LHCN-M2 (cell line): ENCODE measurements at regions not wholly inside any gene's neighbourhood (a gene's known extent, or its start where the extent isn't known, plus 50 kb on each side); places are given as distances from the start of the nearest gene placed in this dataset.
"Not testable (repeated sequence)": the region's sequence is repeated elsewhere in the genome, so short reads cannot be mapped to it uniquely, and the experiment has no call there.

Experiments
- DNase-seq: peaks from one replicate; pipeline ENCODE4 v3.0.0-alpha.2; 2012; ENCODE audit warnings: low read depth

DNA sequence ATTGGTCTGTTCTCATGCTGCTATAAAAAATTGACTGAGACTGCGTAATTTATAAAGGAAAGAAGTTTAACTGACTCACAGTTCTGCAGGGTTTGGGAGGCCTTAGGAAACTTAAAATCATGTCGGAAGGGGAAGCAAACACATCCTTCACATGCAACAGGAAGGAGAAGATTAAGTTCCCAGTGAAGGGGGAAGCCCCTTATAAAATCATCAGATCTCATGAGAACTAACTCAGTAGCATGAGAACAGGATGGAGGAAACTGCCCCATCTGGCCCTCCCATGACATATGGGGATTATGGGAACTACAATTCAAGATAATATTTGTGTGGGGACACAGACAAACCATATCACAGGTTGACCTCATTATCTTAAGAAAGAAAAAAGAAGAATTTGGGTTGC lies 134.5 kb downstream of the PPP1R3A start:
- DNase-seq, result no peak

GRCh38 chr7:113783403-113783802 lies 135.4 kb downstream of the PPP1R3A start:
- no peak for DNase-seq

GRCh38 chr7:113775804-113776203 lies 143.0 kb downstream of the PPP1R3A start:
- DNase-seq, result no peak

GRCh38 chr7:113775401-113775800 lies 143.4 kb downstream of the PPP1R3A start:
- DNase-seq, result no peak

DNA sequence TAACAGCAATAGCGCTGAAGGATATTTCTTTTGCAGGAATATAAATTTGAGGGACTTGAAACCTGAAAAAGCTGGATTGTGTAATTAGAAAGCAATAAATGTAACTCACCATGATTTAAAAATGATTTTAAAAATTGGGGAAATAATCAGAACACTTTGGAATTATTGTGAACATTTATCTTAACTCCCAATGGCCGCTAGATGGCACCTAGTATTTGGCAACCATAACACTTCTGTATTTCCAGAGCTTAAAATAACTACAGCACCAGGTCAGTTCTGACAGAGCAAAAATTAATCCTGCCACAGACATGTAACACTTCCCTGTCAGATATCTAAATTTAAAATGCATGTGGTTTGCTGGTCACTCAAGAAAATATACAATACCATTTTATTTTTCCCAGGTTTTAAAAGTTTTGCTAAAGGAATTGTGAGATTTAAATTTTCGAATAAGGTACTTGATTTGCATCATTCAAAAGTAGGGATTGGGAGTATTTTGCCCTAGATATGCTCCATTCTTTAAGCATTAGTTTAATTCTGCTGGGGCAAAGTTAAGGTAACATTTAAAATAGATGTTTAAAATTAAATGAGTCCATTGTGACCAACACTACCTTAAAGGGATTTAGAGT lies 144.5 kb downstream of the PPP1R3A start:
- DNase-seq, result peak; percentile 69

- DNase-seq, result no peak
Observed at GRCh38 chr7:113770146-113770738, 148.6 kb downstream of the PPP1R3A start.

- DNase-seq, result peak; percentile 26
Observed at GRCh38 chr7:113768387-113768786, 150.4 kb downstream of the PPP1R3A start.

DNA sequence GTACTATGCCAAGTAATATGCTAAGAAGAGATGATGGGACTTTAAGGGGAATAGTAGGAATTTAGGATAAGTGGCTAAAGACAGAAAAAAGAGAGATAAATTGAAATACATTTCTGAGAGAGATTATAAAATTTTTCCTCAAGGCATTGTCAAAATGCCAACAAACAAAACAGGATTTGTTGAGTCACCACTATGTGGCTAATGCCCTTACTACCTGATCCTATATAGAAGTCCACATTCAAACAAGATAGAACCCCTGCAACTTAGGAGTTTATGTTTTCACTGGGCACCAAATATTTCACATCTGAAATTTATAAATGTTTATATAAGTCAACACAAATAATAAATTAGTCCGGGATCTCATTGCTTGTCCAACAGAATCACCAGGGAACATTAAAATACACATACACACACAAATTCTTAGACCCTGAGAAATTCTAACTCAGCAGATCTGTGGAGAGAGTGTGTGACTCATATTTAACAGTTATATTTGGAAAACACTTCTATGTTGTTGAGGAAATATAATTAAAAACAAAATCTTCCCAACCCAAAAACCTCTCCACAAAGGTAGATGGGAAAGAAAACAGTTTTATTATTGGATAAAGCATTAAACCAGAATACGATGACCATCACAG lies 154.3 kb downstream of the PPP1R3A start:
- DNase-seq, result peak; percentile 37

DNA sequence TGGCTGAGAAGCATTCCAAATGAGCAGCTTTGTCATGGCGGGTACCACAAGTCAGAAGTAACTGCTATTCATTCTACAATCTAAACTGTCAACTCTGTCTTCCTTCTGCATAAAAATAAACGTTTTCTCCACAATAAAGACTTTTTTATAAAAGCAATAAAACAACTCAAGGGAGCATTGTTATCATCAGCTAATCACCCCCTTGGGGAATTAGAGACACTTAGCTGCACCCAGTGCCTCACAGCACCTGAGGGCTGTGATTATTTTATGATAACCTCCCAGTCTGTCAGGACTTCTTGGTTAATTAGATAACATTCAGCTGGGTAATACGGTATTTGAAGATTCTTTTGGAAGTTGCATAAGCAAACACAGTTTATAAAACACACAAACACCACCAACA lies 155.6 kb downstream of the PPP1R3A start:
- no peak for DNase-seq

DNA sequence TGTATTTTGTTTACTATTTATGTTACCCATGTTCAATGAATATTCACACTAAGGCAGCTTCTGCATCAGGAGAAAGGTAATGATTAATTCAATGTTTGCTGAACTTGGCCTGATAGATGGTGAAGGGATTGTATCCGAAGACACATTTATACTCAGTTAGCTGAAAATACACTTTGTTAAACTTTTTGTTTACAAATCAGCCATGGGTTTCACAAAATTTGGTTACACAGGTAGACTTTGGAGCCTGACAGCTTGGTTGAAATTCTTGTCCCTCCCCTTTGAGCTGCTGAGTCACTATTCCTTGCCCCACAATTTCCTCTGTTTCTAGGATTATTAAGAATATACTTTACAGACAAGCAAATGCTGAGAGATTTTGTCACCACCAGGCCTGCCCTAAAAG lies 162.6 kb downstream of the PPP1R3A start:
- no peak for DNase-seq

GRCh38 chr7:113752689-113753088 lies 166.1 kb downstream of the PPP1R3A start:
- DNase-seq, result no peak

- no peak for DNase-seq
Observed at GRCh38 chr7:113752289-113752688, 166.5 kb downstream of the PPP1R3A start.

GRCh38 chr7:113751547-113751946 lies 167.3 kb downstream of the PPP1R3A start:
- no peak for DNase-seq

DNA sequence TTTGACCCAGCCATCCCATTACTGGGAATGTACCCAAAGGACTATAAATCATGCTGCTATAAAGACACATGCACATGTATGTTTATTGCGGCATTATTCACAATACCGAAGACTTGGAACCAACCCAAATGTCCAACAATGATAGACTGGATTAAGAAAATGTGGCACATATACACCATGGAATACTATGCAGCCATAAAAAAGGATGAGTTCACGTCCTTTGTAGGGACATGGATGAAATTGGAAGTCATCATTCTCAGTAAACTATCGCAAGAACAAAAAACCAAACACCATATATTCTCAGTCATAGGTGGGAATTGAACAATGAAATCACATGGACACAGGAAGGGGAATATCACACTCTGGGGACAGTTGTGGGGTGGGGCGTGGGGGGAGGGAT lies 170.4 kb downstream of the PPP1R3A start:
- DNase-seq, result not testable (repeated sequence)

- DNase-seq, result not testable (repeated sequence)
Observed at GRCh38 chr7:113742946-113743431, 175.8 kb downstream of the PPP1R3A start.

DNA sequence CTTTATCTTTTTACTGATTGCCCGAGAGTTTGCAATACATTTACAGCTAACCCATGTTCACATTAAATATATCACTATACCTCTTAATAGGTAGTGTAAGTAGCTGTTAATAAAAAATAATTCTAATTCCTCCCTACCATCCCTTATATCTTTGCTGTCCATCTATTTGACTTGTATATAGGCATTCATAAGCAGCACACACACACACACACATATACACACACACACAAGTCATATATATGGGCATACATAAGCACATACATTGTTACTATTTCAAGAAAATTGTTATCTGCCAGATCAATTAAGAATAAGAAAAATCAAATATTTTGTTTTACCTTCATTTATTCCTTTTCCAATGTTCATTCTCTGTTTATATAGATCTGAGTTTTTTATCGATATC lies 176.4 kb downstream of the PPP1R3A start:
- no peak for DNase-seq

GRCh38 chr7:113731571-113731970 lies 187.2 kb downstream of the PPP1R3A start:
- no peak for DNase-seq

DNA sequence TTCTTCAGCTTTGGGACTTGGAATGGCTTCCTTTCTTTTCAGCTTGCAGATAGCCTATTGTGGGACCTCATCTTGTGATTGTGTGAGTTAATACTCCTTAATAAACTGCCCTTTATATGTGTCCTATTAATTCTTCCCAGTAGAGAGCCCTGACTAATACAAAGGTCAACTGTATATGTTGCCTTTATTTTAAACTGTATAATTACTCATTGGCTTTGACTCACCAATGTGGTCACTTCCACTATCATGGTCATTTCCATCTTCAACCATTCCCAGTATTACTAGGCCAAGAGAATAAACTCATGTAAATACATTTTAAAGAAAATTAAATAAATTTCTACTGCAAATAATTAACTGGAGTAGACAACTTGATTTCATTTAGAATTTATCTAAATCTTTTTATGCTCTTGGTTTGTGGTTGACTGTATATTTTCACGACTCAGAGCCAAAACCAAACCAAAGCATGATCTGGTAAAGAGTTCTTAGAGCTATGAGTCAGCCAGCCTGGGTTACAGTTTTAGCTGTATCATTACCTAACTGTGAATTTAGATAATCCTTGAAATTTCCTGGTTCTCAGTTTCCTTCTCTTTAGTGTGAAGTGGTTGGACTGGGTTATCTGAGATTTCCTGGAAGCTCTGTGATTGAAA lies 188.4 kb downstream of the PPP1R3A start:
- peak; percentile 85 for DNase-seq

DNA sequence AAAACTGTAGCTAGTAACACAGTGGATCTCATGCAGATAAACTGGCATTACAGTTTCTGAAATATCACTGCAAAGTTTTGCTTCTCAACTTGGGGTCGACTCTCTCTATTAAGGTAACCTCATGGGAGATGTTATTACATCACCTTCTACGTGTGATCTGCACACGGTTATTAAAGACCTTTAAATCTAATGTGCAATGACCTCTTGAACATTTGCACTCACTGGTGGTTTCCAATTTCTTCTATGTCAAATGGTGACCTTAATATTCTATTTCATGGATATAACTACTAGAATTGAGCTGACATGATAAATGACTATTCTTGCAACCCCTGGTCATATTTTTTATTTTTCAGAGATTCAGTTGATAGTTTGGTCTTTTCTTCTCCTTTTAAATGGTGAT lies 191.3 kb downstream of the PPP1R3A start:
- DNase-seq, result no peak

DNA sequence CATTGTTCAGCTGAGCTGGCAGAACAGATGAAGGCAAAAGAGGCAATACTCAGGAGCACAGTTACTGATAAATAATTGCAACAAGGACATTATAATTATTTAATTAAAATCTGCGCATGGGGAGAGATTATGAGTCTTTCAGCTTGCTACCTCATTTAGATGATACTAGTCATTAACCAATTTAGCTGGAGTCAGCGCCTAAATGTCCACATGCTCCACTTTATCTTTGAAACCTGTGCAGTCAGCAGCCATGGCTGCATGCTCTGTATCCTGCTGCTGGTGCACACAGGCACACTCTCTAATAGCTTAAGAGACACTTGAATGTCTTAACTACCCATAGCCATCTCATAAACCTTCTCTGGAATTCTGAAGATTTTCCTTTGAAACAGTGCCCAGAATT lies 196.8 kb downstream of the PPP1R3A start:
- no peak for DNase-seq

DNA sequence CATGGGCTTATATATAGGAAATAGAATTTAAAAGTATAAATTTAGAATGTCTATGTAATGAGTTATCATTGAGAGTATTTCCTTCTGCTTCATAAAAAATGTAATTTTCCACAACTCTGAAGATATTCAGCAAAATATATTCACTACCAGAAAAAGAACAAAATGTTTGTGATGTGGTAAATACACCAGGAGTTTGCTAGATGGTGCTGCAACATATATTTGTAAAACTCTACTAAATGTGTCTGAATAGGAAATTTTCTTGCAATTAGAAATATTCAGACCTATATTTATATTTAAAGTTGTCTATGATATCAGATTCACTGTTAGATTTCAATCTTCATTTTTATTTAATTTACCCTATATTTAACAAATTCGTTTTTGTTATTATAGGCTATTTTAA lies 201.1 kb downstream of the PPP1R3A start:
- DNase-seq, result no peak
